Fibroblast of the aortic adventitia (primary cell): ENCODE measurements at regions not wholly inside any gene's neighbourhood (a gene's known extent, or its start where the extent isn't known, plus 50 kb on each side); places are given as distances from the start of the nearest gene placed in this dataset.

ENCODE experiments used
- DNase-seq: peaks from one replicate; pipeline ENCODE4 v3.0.0-alpha.2; 2010; ENCODE audit warnings: low read depth
- H3K4me3 ChIP-seq: 2 replicates; pipeline ENCODE4 v1.5.1; 2011; ENCODE audit warnings: low read depth, mild to moderate bottlenecking, control low read depth, low read length, moderate library complexity
- TF ChIP-seq, protein P1 (sequence below): IDR thresholded peaks from 2 replicates; pipeline ENCODE4 v1.5.1; 2011; ENCODE audit warnings: mild to moderate bottlenecking, low read length, control low read depth, inconsistent platforms; ENCODE audit not compliant: insufficient read depth

DNA sequence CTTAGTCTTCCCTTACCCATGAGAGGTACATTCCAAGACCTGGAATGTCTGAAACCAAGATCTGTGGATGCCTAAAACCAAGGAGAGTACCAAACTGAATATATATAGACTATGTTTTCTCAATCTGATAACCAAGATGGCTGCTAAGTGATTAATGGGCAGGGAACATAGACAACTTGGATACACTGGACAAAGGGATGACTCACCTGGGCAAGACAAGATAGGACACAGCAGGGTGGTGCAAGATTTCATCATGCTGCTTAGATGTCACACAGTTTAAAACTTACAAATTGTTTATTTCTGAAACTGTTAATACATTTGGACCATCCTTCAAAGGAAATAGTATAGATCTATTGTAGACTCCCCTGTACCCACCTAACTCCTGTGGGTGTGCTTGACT, 130.9 kb downstream of the HTR1A start:
- TF ChIP-seq, protein P1, sequence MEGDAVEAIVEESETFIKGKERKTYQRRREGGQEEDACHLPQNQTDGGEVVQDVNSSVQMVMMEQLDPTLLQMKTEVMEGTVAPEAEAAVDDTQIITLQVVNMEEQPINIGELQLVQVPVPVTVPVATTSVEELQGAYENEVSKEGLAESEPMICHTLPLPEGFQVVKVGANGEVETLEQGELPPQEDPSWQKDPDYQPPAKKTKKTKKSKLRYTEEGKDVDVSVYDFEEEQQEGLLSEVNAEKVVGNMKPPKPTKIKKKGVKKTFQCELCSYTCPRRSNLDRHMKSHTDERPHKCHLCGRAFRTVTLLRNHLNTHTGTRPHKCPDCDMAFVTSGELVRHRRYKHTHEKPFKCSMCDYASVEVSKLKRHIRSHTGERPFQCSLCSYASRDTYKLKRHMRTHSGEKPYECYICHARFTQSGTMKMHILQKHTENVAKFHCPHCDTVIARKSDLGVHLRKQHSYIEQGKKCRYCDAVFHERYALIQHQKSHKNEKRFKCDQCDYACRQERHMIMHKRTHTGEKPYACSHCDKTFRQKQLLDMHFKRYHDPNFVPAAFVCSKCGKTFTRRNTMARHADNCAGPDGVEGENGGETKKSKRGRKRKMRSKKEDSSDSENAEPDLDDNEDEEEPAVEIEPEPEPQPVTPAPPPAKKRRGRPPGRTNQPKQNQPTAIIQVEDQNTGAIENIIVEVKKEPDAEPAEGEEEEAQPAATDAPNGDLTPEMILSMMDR = no peak
- DNase-seq = no peak
- no peak overlapping the region for H3K4me3 ChIP-seq

DNA sequence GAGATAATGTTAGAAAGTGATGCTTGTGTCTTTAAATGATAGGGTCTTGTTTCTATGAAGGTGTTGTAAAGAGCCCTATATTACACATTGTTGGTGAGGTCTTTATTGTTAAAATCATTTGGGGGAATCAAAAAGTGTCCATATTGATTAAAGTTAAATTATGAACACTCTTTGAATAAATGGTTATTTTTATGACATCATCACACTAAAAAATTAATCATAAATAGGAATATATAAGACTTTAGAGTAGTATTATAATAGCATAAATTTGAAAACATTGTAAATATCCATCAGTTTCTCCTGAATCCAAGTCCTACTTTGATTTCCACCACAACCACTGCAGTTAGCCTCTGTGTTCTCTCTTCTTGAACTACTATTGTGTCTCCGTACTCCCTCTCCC, 136.3 kb downstream of the HTR1A start:
- H3K4me3 ChIP-seq = no peak overlapping the region
- TF ChIP-seq, protein P1 = no peak
- no peak for DNase-seq

DNA sequence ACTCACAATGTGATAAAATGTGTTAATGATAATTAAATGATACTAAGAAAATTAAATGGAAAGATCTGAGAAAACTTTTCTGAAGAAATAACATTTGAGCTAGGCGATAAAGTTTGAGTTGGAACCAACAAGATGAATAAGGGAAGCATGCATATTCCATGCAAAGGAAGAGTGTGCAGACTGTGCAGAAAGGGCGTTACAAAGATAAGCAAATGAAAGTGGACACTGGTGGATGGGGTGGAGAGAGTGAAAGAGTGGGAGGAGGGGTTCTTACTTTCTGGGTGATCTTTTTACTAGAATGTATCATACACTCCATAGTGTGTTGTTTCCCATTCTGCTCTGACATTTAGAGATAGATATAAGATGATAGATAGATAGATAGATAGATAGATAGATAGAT, 138.7 kb downstream of the HTR1A start:
- no peak for DNase-seq
- TF ChIP-seq, protein P1 = no peak
- no peak overlapping the region for H3K4me3 ChIP-seq

DNA sequence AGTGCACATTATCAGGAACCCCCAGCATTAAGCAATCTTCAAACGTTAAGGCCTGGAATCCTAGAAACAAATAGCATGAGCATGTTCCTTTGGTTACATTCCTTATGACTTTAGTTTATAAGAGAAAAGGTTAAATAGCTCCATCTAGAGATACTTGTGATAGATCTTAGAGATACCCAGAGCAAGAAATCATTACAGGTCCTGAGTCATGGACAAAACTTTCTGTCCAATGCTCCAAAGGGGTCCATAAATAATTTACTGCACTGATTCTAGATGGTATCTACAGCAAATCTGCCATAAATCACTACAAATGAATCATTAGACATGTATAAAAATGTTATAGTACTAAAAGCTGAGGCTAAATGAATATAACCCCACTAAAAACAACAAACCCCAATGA, 139.6 kb downstream of the HTR1A start:
- TF ChIP-seq, protein P1 = no peak
- H3K4me3 ChIP-seq = no peak overlapping the region
- no peak for DNase-seq

DNA sequence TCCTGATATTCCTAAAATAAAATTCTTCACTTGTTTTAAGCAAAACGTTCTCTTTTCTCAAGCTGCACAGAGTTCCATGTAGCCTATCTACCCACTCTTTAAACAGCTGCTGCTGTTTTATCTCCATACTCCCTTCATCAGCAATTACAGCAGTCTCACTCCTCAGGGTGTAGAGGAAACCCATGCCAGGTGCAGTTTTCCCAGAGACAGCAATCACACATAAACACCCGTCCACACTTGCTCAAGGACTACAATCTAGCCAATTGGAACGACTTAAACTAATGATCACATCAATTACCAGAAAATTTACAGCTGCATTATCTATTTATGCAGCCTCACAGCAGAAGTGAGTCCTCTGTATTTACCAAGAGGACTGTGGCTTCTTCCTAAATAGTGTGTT, 141.7 kb downstream of the HTR1A start:
- no peak for DNase-seq
- H3K4me3 ChIP-seq = no peak overlapping the region
- TF ChIP-seq, protein P1 = no peak

DNA sequence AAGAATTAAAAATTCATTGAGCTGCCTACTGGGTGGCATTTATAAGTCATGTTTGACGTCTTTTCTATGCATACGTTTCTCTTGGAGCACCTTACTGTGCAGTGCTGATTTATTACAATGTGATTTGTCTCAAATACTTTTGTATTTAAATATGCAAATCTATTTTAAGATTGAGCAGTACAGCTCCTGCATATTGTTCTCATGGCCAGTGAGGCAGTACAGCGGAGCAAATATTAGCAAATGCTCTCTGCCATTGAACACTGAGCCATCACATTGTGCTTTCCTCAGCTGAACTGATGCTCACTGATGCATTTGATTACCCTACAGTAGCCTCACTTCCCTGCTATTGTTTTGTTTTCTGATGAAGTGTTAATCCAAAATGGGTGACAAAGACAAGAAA, 149.6 kb downstream of the HTR1A start:
- TF ChIP-seq, protein P1 = no peak
- DNase-seq = no peak
- no peak overlapping the region for H3K4me3 ChIP-seq

DNA sequence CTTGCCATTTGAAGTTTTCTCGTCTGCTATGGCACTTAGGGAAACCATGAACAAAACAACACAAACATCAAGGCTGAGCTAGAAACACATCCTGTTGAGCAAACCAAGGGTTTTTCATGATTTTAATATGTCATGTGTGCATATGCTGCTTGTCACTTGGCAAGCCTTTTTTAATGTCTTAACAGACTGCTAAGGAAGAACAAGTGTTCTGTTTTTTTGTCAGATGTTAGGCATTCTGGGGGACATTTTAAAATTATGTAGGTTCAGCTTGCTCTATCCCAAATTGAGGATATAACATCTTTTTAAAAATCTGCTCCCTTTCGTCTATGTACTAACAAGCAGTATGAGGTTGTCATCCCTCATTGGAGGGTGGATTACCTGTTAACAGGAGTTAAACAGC, 150.3 kb downstream of the HTR1A start:
- H3K4me3 ChIP-seq = no peak overlapping the region
- no peak for DNase-seq
- TF ChIP-seq, protein P1 = no peak
